Astrocyte (in vitro differentiated cells and primary cell): ENCODE measurements at regions not wholly inside any gene's neighbourhood (a gene's known extent, or its start where the extent isn't known, plus 50 kb on each side); places are given as distances from the start of the nearest gene placed in this dataset.

Experiments used
- DNase-seq: peaks from one replicate; pipeline ENCODE4 v3.0.0-alpha.2; 2010; ENCODE audit warnings: low read depth
- FAIRE-seq: peaks from 2 replicates; lab custom pipeline; 2011; peaks lifted over from hg19 to GRCh38; lab: Jason Lieb, UNC
- H2AFZ ChIP-seq: 2 replicates; pipeline ENCODE4 v1.6.0; 2012; ENCODE audit warnings: low read depth, low read length, inconsistent platforms
- H3K27ac ChIP-seq: 2 replicates; pipeline ENCODE4 v1.5.1; 2011; ENCODE audit warnings: low read depth, low read length, inconsistent platforms
- H3K27me3 ChIP-seq: 2 replicates; pipeline ENCODE4 v1.6.0; 2011; ENCODE audit warnings: low read length, inconsistent platforms; ENCODE audit not compliant: insufficient read depth
- H3K36me3 ChIP-seq: 2 replicates; pipeline ENCODE4 v1.5.1; 2011; ENCODE audit warnings: low read length, inconsistent platforms; ENCODE audit not compliant: insufficient read depth
- H3K4me1 ChIP-seq: 2 replicates; pipeline ENCODE4 v1.5.1; 2011; ENCODE audit warnings: low read length, inconsistent platforms; ENCODE audit not compliant: insufficient read depth
- H3K4me2 ChIP-seq: 2 replicates; pipeline ENCODE4 v1.6.0; 2012; ENCODE audit warnings: low read length, inconsistent platforms
- H3K4me3 ChIP-seq: 2 replicates; pipeline ENCODE4 v1.5.1; 2011; ENCODE audit warnings: low read depth, mild to moderate bottlenecking, low read length, inconsistent platforms; ENCODE audit not compliant: insufficient read depth
- H3K79me2 ChIP-seq: 2 replicates; pipeline ENCODE4 v1.6.0; 2012; ENCODE audit warnings: mild to moderate bottlenecking, low read length, inconsistent platforms; ENCODE audit not compliant: insufficient read depth
- H3K9ac ChIP-seq: 2 replicates; pipeline ENCODE4 v1.6.0; 2012; ENCODE audit warnings: mild to moderate bottlenecking, low read length, inconsistent platforms
- H3K9me3 ChIP-seq: 2 replicates; pipeline ENCODE4 v1.5.1; 2012; ENCODE audit warnings: low read depth, mild to moderate bottlenecking, low read length, inconsistent platforms; ENCODE audit not compliant: insufficient read depth
- H4K20me1 ChIP-seq: 2 replicates; pipeline ENCODE4 v1.6.0; 2012; ENCODE audit warnings: low read length, inconsistent platforms; ENCODE audit not compliant: insufficient read depth
- H3K27ac Mint-ChIP-seq: one replicate; pipeline ENCODE4 v1.8.0; 2021; ENCODE audit warnings: mild to moderate bottlenecking, mixed read lengths; ENCODE audit not compliant: unreplicated experiment
- H3K27me3 Mint-ChIP-seq: one replicate; pipeline ENCODE4 v1.8.0; 2021; ENCODE audit warnings: low read depth, mixed read lengths; ENCODE audit not compliant: unreplicated experiment
- H3K36me3 Mint-ChIP-seq: one replicate; pipeline ENCODE4 v1.8.0; 2021; ENCODE audit warnings: low read depth, mixed read lengths; ENCODE audit not compliant: unreplicated experiment
- H3K4me1 Mint-ChIP-seq: one replicate; pipeline ENCODE4 v1.8.0; 2021; ENCODE audit warnings: low read depth, mixed read lengths; ENCODE audit not compliant: unreplicated experiment
- H3K4me3 Mint-ChIP-seq: one replicate; pipeline ENCODE4 v1.8.0; 2021; ENCODE audit warnings: mild to moderate bottlenecking, moderate library complexity, mixed read lengths; ENCODE audit not compliant: unreplicated experiment
- H3K9me3 Mint-ChIP-seq: one replicate; pipeline ENCODE4 v1.8.0; 2021; ENCODE audit warnings: mild to moderate bottlenecking, mixed read lengths; ENCODE audit not compliant: unreplicated experiment
- EZH2 ChIP-seq: IDR thresholded peaks from 2 replicates; pipeline ENCODE4 v1.6.1; 2012; ENCODE audit warnings: mild to moderate bottlenecking, low read length, inconsistent platforms; ENCODE audit not compliant: insufficient read depth
- TF ChIP-seq, protein P1 (sequence below): IDR thresholded peaks from 2 replicates; pipeline ENCODE4 v1.5.1; 2011; ENCODE audit warnings: low read depth, mild to moderate bottlenecking, inconsistent platforms, low read length, moderate library complexity; ENCODE audit not compliant: insufficient read depth

DNA sequence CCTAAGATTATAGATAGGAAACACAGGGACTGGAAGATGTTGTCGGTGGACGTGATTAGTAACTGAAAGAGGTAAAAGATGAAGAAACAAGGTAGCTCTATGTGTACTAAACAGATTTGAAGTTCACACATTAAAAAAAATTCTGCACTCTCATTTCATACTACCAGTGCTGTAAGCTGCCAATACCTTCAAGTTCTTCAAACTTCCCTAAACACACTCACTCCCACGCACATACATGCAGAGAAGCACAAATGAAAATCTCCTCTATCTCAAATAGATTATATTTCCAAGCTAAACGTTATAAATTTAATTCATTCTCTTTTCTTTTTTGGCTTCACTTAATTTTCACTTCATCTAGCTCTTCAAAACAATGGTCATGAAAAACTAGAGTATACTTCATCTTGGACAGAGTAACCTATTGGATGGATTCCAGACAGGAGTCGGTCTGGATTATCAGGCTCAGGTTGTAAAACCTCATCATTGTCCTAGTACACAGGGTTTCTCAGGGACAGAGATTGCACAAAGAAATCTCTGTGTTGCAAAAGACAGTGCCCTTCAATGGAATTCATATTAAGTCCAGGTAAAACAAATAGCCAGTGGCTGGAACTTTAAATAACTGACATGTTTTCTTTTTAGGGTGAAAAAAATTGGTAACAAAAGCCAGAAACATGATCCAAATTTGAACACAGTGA is 408.1 kb upstream of the ZNF385D start:
- H4K20me1 ChIP-seq: no peaks in the 10 kb centered on the region
- H3K9me3 ChIP-seq: no peaks in the 10 kb centered on the region
- no peak overlapping the region for H3K4me2 ChIP-seq
- FAIRE-seq: no peak
- no peaks in the 10 kb centered on the region for H3K27me3 ChIP-seq
- no peak for TF ChIP-seq EZH2
- TF ChIP-seq, protein P1, sequence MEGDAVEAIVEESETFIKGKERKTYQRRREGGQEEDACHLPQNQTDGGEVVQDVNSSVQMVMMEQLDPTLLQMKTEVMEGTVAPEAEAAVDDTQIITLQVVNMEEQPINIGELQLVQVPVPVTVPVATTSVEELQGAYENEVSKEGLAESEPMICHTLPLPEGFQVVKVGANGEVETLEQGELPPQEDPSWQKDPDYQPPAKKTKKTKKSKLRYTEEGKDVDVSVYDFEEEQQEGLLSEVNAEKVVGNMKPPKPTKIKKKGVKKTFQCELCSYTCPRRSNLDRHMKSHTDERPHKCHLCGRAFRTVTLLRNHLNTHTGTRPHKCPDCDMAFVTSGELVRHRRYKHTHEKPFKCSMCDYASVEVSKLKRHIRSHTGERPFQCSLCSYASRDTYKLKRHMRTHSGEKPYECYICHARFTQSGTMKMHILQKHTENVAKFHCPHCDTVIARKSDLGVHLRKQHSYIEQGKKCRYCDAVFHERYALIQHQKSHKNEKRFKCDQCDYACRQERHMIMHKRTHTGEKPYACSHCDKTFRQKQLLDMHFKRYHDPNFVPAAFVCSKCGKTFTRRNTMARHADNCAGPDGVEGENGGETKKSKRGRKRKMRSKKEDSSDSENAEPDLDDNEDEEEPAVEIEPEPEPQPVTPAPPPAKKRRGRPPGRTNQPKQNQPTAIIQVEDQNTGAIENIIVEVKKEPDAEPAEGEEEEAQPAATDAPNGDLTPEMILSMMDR: no peak
- H3K27ac ChIP-seq: no peak overlapping the region
- DNase-seq: no peak
- Mint-ChIP-seq H3K27ac (no peak overlapping the region), H3K36me3 (no peaks in the 10 kb centered on the region), H3K4me3 (no peak overlapping the region), H3K27me3 (no peaks in the 10 kb centered on the region), H3K9me3 (no peaks in the 10 kb centered on the region), H3K4me1 (no peaks in the 10 kb centered on the region)
- H3K79me2 ChIP-seq: no peaks in the 10 kb centered on the region
- H3K9ac ChIP-seq: no peak overlapping the region
- no peak overlapping the region for H2AFZ ChIP-seq
- H3K4me1 ChIP-seq: no peaks in the 10 kb centered on the region
- no peak overlapping the region for H3K4me3 ChIP-seq
- no peaks in the 10 kb centered on the region for H3K36me3 ChIP-seq

DNA sequence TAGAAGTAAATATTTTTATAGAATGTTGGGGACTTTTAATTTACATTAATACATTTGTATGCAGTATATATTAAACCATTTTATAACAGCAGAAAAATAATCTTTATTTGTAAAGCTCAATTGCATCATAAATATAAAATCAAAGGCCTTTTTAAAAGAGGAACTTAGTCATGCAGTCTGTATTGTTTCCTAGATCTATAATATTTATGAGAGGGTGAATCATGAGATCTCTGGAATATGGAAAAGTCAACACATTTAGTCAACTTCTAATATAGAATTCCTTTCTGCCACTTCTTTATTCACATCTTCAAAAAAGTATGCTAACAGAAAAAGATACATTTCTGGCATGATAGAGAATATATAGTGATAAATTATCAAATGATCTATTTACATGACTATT is 410.3 kb upstream of the ZNF385D start:
- no peaks in the 10 kb centered on the region for H3K36me3 ChIP-seq
- H3K27me3 ChIP-seq: no peaks in the 10 kb centered on the region
- no peak overlapping the region for H3K4me3 ChIP-seq
- no peak for TF ChIP-seq EZH2
- TF ChIP-seq, protein P1: no peak
- no peaks in the 10 kb centered on the region for H4K20me1 ChIP-seq
- Mint-ChIP-seq H3K4me1 (no peaks in the 10 kb centered on the region), H3K27me3 (no peaks in the 10 kb centered on the region), H3K4me3 (no peak overlapping the region), H3K9me3 (no peaks in the 10 kb centered on the region), H3K27ac (no peak overlapping the region), H3K36me3 (no peaks in the 10 kb centered on the region)
- no peaks in the 10 kb centered on the region for H3K4me1 ChIP-seq
- FAIRE-seq (no peak), DNase-seq (no peak)
- H3K79me2 ChIP-seq: no peaks in the 10 kb centered on the region
- no peaks in the 10 kb centered on the region for H3K9me3 ChIP-seq
- no peak overlapping the region for H3K27ac ChIP-seq
- no peak overlapping the region for H3K9ac ChIP-seq
- no peak overlapping the region for H2AFZ ChIP-seq
- H3K4me2 ChIP-seq: no peak overlapping the region

DNA sequence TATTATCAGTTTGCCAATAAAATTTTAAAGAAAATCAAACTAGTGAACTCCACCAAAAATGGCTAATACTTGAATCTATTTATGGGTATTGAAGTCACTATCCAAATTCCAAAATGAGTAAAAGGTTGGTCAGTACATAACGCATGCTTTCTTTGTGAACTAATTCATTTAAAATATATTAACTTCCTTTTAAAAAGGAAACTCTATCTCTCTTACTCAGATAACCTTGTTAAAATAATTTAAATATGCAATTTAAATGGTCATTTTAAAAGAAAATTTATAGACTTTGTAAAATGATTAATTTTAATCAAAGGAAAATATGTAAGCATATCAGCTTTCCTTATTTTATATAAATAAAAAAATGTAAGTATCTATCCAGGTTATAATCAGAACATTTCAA is 419.4 kb upstream of the ZNF385D start:
- DNase-seq (no peak), FAIRE-seq (no peak)
- H3K9ac ChIP-seq: no peak overlapping the region
- Mint-ChIP-seq H3K27me3 (no peaks in the 10 kb centered on the region), H3K4me3 (no peak overlapping the region), H3K27ac (no peak overlapping the region), H3K4me1 (no peaks in the 10 kb centered on the region), H3K9me3 (no peaks in the 10 kb centered on the region), H3K36me3 (no peaks in the 10 kb centered on the region)
- H3K36me3 ChIP-seq: no peaks in the 10 kb centered on the region
- H3K27ac ChIP-seq: no peak overlapping the region
- no peaks in the 10 kb centered on the region for H4K20me1 ChIP-seq
- no peaks in the 10 kb centered on the region for H3K27me3 ChIP-seq
- H3K4me1 ChIP-seq: no peaks in the 10 kb centered on the region
- TF ChIP-seq EZH2: no peak
- no peak overlapping the region for H2AFZ ChIP-seq
- H3K9me3 ChIP-seq: peaks cover 4% of the 10 kb centered on the region
- no peaks in the 10 kb centered on the region for H3K79me2 ChIP-seq
- H3K4me2 ChIP-seq: no peak overlapping the region
- H3K4me3 ChIP-seq: no peak overlapping the region
